ENCODE measurements at regions not wholly inside any gene's neighbourhood (a gene's known extent, or its start where the extent isn't known, plus 50 kb on each side); places are given as distances from the start of the nearest gene placed in this dataset.
A peak's percentile ranks its signal among the peaks of the same experiment; 100 is the strongest.

GRCh38 chr18:70418546-70419311 lies 129.9 kb downstream of the SOCS6 start:
- H3K9me3 Mint-ChIP-seq, result no peaks in the 10 kb centered on the region
- H3K4me1 Mint-ChIP-seq (ENCODE audit: low read depth), result peaks cover 67% of the 10 kb centered on the region
- peak overlapping the region; percentile 87 for H3K4me3 Mint-ChIP-seq
- TF ChIP-seq CTCF (IDR thresholded peaks at IDR 0.05), result no peak
- no peaks in the 10 kb centered on the region for H3K36me3 Mint-ChIP-seq (ENCODE audit: low read depth)
- DNase-seq, result no peak
- peak overlapping the region; percentile 97 for H3K27ac Mint-ChIP-seq
- peaks cover 1% of the 10 kb centered on the region for H3K27me3 Mint-ChIP-seq (ENCODE audit: insufficient read depth)

GRCh38 chr18:70417847-70418246 lies 129.0 kb downstream of the SOCS6 start:
- no peak for DNase-seq
- no peak overlapping the region for H3K27ac Mint-ChIP-seq
- peaks cover 58% of the 10 kb centered on the region for H3K4me1 Mint-ChIP-seq (ENCODE audit: low read depth)

GRCh38 chr18:70416496-70416895 lies 127.7 kb downstream of the SOCS6 start:
- H3K27me3 Mint-ChIP-seq (ENCODE audit: insufficient read depth), result peaks cover 2% of the 10 kb centered on the region
- peaks cover 53% of the 10 kb centered on the region for H3K4me1 Mint-ChIP-seq (ENCODE audit: low read depth)
- no peaks in the 10 kb centered on the region for H3K9me3 Mint-ChIP-seq
- no peak for DNase-seq
- no peak overlapping the region for H3K4me3 Mint-ChIP-seq
- no peak for TF ChIP-seq CTCF (IDR thresholded peaks at IDR 0.05)
- no peaks in the 10 kb centered on the region for H3K36me3 Mint-ChIP-seq (ENCODE audit: low read depth)
- no peak overlapping the region for H3K27ac Mint-ChIP-seq

More at GRCh38 chr18:70417847-70418246, 129.0 kb downstream of the SOCS6 start:
- Mint-ChIP-seq H3K36me3 (ENCODE audit: low read depth) (no peaks in the 10 kb centered on the region), H3K4me3 (no peak overlapping the region), H3K27me3 (ENCODE audit: insufficient read depth) (peaks cover 1% of the 10 kb centered on the region), H3K9me3 (no peaks in the 10 kb centered on the region)
- no peak for TF ChIP-seq CTCF (IDR thresholded peaks at IDR 0.05)

- Mint-ChIP-seq H3K27me3 (ENCODE audit: insufficient read depth) (peaks cover 3% of the 10 kb centered on the region), H3K4me3 (no peak overlapping the region), H3K27ac (no peak overlapping the region), H3K36me3 (ENCODE audit: low read depth) (no peaks in the 10 kb centered on the region), H3K4me1 (ENCODE audit: low read depth) (peaks cover 50% of the 10 kb centered on the region), H3K9me3 (no peaks in the 10 kb centered on the region)
- no peak for TF ChIP-seq CTCF (IDR thresholded peaks at IDR 0.05)
- no peak for DNase-seq
Observed at GRCh38 chr18:70415823-70416488, 127.1 kb downstream of the SOCS6 start.

GRCh38 chr18:70414315-70414900 lies 125.6 kb downstream of the SOCS6 start:
- TF ChIP-seq CTCF (IDR thresholded peaks at IDR 0.05), result no peak
- Mint-ChIP-seq H3K9me3 (no peaks in the 10 kb centered on the region), H3K4me3 (no peak overlapping the region), H3K27ac (no peak overlapping the region), H3K27me3 (ENCODE audit: insufficient read depth) (peaks cover 3% of the 10 kb centered on the region), H3K4me1 (ENCODE audit: low read depth) (peaks cover 35% of the 10 kb centered on the region), H3K36me3 (ENCODE audit: low read depth) (no peaks in the 10 kb centered on the region)
- no peak for DNase-seq
